HG02678 (cell line): ENCODE measurements at regions not wholly inside any gene's neighbourhood (a gene's known extent, or its start where the extent isn't known, plus 50 kb on each side); places are given as distances from the start of the nearest gene placed in this dataset.
"Not testable (repeated sequence)": the region's sequence is repeated elsewhere in the genome, so short reads cannot be mapped to it uniquely, and the experiment has no call there.

Experiments
- ATAC-seq: cut with Tn5 transposase; IDR thresholded peaks from one replicate; pipeline ENCODE4 v1.9.1; 2021; ENCODE audit warnings: mild to moderate bottlenecking, moderate library complexity; ENCODE audit not compliant: unreplicated experiment

DNA sequence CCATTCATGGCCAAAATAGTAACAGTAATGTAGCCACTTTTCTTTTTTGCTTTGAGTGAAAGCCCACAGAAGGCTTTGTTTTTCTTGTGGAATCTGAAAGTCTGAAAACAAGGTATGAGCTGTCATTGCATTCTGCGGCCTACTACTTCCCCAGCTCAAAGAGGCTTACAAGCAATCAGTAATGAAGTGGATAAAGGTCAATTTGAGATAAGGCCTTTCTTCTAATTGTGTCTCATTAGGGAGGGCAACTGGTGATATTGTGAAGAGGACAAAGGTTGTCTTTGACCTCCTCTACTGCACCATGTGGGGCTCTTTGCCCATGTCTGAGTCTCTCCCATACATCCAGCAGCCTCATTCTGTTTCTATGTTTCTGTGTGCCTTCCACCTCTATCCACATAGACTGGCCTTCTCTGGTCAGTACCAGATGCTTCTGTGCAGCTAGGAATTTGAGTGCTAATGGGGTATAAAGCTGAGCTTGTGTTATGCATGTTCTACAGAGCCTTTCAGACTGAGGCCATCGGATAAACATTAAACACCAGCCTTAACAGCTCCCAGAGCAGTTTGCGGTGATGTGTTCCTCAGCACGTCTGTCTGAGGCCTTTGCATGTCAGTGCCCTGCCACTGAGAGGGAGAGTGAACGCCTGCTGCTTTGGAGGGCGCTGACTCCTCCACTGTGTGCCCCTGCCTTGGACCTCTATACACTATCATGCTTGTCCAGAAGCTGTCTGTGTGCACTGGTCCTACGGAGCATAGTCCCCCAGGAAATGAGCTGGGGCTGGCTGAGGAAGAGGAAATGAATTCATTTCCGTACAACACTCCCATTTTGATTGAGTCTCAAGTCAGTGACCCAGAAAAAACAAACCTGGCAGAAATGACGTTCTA, 80.2 kb downstream of the SH2D1A start:
- no peak for ATAC-seq

DNA sequence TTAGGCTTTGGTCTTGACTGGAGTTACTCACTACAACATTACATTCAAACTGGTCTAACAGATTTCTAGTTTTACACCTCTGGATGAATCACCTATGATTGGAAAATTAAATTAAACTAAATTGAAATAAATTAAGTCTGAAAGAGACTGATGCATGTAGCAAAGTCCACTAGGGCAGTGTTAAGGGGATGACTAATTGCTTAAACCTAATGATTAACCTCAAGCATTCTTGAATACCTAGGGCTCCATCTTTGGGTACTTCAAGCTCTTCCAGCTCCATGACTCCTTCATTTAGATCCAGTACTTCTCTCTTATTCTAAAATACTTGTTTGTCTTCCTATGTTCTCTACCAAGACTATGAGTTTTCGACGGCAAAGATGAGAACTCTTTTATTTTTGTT, 86.8 kb downstream of the SH2D1A start:
- no peak for ATAC-seq

DNA sequence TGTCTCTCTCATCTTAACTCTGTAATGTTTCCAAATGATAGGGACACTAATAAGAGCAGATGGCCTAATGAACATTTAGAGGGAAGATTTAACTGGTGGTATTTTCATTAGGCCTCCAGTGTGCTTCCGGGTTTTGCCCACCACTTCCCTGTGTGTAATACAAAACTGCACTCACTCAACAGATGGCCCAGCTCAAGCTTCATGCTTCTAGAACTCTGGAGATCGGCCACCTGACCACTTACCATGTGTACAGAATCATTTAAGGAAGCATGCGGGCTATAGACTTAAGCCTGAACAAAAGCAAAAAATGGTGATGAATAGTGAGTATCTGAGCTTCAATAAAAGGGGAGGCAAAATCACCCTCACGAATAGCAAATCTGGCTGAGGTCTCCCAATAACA, 89.3 kb downstream of the SH2D1A start:
- no peak for ATAC-seq

DNA sequence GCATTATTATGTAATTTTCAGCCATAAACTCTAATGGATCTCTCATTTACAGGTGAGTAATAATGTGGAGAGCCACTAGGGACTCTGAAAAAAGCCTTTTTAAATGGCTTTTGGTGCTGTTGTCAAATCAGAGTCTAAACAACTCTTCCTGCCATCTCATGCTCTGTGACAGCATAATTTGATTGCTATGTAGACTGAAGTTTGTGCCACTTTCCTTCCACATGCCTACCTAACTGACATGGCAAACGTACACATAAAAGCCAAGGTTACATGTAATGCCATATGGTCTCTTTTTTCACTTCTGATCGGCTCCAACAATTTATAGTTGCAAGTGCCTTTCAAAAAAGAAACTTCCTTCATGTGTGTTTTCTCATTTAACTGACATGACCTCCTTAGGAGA, 94.3 kb downstream of the SH2D1A start:
- ATAC-seq: no peak

DNA sequence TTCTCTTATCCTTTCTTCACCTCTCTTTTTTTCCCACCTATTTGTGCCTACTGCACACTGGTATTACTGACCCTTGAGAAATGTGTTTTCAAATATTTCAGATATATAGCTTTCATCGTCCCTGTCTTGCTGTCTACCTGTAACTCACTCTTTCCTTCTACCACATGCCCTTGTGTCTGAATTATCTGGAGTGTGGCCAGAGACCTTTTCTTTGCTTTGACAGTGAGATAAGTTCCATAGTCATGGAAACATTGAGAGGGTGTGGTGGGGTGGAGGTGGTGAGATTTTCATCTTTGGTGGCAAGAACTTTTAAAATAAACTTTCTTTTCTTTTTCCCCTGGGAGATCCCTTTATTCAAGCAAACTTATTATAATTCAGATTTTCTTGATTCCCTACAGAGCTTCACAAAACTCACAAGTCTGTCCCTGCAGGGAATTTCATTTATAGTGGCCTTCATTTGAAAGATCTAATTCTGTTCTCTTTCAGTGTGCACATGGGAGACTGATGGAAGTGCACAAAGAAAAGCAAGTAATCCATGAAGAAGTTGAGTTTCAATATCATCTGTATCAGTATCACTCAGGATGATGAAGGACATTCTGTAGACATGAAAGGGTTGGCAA, 95.7 kb downstream of the SH2D1A start:
- no peak for ATAC-seq

DNA sequence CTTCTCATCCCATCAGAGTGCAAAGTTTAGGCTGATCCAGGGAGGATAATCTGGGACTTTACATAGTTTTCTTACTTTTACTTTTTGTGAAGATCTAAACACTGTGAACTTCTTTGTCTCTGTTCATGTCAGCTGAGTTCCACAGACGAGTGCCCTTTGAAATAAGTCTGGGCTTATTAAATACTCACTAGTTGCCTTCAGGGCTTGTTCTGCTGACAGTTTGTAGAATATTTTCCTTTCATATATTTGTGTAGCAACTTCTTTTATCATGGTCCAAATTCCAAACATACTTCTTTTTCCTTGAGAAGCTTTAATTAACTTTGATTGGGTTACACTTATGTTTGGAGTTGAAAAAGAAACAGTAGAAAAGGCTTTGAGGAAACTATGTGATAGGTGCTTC, 109.6 kb downstream of the SH2D1A start:
- ATAC-seq: no peak

DNA sequence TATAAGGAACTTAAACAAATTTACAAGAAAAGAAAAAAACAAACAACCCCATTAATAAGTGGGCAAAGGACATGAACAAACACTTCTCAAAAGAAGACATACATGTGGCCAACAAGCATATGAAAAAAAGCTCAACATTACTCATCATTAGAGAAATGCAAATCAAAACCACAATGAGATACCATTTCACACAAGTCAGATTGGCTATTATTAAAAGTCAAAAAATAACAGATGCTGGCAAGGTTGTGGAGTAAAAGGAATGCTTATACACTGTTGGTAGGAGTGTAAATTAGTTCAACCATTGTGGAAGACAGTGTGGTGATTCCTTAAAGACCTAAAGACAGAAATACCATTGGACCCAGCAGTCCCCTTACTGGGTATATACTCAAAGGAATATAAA, 113.5 kb downstream of the SH2D1A start:
- ATAC-seq: not testable (repeated sequence)

DNA sequence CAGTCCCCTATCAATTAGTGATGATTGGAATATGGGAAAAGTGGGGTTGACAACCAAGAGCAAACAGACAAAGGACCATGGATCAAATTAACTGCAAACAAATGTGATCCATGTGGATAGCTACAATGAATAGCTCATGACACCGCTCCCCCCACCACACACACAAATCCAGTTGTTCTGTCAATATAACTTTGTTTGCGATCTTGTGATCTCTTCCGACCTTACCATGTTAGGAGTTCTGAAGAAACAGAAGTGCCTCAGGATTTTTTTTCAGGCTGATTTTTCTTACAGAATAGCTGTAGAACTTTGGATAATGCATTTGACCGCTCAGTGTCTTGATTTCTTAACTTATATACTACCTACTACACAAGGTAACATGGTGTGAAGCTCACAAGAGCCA, 116.6 kb downstream of the SH2D1A start:
- ATAC-seq: no peak

DNA sequence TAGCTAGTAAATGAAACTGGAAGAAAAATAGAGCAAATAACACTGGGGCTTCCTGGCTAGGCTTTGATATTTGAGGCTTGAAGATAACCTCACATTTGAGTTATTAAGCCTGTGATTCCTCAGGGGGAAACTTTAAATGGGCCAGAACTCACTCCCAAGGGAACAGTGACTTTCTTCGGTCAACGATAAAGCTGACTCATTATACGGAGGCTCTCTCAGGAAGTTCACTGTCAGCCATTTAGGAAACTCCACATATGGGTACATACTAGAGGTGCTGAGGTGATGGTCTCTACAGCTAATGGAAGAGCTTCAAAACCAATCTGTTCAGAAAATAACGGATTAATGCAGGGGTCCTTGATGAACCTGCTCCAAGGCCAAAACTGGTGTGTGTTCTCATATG, 120.8 kb downstream of the SH2D1A start:
- no peak for ATAC-seq

DNA sequence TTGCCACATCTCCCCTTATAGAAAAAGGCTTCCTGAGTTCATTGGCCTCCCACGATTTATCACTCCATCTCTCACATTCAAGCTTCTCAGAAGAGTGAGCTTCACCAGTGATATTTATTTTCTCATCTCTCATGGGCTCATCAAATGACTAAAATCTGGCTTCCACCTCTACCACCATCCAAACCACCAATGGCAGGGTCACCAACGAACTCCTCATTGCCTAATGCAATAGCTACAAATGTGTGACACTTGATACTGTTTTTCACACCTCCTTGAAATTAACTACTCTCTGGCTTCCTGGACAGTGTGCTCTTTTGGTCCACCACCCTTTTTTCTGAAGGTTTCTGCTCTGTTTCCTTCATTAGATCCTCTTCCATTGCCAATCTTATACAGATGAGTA, 129.0 kb downstream of the SH2D1A start:
- no peak for ATAC-seq

DNA sequence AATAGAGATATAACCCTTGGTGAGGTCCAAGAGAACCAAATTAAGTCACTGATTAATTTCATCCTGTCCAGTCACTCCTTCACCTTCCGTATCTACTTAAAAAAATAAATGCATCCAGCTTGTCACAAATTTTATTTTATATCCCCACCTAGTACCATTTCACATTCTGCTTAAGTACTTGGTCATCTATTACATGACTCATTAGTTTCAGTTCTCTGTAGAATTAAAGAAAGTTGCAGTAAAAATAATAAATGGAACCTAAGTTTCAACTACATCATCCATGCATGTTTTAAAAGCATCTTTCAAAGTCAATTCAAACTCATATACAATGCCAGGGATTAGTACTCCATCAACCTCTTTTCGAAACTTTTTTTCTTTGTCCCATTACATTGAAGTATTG, 130.2 kb downstream of the SH2D1A start:
- no peak for ATAC-seq

DNA sequence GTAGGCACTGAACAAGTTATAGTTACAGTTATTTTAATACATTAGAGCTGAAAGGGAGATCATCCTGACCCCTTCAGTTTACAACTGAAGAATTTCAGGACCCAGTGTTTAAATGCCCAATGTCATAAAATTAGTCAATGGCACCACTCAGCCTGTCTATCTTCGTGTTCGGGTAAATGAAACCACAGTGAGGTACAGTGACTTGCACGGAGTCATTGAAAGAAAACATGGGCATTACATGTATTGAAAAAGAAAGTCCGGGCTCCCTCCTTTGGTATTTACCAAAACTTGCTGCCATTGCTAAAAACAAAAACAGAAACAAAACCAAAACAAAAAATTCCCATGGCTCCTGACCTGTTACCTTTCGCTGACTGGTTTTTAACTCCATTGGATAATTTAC, 131.7 kb downstream of the SH2D1A start:
- ATAC-seq: no peak

DNA sequence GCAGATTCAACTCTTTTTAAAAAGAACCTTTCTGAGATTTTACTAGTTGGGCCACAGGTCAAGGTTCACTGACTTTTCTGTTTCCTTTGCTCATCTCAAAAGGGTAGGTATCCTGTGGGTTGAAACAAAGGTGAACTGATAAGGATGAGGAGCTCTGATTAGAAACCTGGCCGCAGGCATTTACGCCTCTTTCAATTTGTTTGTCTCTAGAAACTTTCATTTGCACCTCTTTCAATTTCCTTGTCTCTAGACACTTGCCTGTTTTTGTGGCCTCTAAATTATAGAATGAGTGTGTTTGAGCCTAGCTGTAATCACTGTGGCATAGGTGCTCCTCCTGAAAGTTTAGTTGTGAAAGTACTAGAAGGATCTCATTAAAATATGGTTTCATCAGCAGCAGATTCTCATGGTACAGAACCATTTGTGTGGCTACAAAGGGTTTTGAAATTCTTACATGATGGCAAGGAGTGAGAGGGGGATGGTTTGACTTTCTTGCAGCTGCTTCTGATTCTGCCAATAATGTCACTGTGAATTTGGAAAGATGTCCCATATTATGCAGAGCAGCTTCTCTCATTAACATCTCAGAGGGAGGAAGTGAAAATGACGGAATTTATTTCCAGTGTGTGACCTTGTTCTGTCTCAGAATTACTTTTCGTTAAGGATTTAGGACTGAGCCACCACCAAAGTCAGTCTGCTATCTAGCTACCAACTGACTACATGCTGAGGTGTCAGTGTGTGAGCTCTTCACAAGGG, 142.2 kb downstream of the SH2D1A start:
- ATAC-seq: peak; percentile 74

DNA sequence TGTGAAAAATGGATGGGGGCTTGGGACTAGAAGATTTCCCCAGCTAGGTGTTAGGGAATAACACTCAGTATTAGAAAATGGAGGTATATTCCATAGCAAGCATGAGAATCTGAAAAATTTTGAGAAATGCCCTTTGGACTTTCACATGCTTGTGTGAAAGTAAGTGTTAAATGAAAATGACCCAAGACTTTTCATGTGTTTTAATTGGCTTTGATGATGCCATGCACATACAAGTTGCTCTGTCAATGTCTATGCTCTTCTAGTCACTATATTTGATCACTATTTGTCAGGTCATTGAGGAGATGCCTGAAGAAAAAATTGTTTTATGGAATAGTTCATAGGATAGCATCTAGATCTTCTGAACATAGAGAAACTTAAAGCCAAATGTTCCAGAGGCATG, 147.6 kb downstream of the SH2D1A start:
- ATAC-seq: no peak

DNA sequence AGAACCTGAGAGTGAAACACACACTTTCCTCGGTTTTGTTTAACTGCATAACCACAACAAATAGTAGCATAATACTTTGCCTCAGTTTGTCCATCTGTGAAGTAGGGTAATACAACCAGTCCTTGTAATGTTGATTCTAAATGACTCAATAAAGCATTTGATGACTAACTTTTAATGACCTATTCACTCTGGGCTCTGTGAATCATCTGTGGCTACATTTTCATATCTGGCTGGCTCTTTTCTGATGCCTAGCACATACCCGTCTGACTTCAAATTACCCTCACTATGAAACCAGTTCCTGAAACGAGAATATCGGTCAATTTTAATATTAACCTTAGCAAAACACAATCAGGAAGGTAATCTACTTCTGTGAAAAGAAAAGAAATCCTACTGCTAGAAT, 151.0 kb downstream of the SH2D1A start:
- ATAC-seq: no peak

DNA sequence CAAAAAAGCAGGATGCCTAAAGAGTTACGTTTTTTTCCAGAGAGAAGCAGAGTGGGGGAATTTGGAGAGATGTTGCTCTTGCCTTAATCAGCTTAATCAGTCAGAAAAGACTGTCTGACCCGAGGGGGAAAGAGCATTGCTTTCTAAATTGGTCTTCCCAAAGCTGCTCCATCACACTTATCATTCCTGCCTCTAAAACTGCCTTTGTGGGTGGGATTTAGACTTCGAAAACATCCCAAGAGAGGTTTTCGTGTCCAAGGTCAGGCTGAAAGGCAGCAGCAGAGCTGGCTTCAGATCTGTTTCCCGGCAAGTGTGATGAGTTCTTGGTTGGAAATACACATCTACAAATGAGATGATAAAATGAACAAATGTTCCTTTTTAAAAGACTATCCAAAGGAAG, 155.2 kb downstream of the SH2D1A start:
- ATAC-seq: no peak

DNA sequence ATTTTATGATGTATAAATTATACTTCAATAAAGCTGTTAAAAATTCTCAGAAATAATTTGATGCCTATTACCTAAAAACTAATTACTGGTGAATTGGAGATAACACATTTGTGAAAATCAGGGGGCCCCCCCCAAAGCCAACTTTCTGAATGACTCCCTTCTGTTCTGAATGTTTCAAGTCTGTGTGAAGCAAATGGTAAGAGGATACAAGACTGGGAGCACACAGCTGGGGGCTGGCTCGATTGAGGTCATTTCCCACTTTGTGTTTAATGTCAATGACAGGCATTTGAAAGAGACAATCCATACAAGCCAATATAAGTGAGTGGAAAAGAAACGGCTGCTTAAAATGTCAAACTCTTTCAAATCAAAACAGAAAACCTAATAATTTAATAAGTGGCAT, 155.8 kb downstream of the SH2D1A start:
- ATAC-seq: no peak

DNA sequence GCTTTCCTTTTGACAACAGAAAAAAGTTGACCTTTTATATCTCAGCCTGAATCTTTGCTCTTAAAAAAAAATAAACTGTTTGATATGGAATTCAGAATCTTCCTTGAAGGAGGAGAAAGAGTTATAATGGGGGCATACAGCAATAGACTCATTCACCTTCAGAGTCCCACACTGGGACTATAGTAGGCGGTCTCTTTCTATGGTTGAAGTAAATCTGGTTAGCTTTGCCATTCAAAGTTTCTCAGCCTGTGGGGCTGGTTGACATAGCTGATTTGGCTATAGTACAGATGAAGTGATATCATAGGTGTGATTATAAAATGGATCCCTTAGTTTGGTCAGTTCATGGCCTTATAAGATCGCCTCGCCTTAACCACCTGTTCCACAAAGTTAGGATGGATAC, 156.2 kb downstream of the SH2D1A start:
- no peak for ATAC-seq

DNA sequence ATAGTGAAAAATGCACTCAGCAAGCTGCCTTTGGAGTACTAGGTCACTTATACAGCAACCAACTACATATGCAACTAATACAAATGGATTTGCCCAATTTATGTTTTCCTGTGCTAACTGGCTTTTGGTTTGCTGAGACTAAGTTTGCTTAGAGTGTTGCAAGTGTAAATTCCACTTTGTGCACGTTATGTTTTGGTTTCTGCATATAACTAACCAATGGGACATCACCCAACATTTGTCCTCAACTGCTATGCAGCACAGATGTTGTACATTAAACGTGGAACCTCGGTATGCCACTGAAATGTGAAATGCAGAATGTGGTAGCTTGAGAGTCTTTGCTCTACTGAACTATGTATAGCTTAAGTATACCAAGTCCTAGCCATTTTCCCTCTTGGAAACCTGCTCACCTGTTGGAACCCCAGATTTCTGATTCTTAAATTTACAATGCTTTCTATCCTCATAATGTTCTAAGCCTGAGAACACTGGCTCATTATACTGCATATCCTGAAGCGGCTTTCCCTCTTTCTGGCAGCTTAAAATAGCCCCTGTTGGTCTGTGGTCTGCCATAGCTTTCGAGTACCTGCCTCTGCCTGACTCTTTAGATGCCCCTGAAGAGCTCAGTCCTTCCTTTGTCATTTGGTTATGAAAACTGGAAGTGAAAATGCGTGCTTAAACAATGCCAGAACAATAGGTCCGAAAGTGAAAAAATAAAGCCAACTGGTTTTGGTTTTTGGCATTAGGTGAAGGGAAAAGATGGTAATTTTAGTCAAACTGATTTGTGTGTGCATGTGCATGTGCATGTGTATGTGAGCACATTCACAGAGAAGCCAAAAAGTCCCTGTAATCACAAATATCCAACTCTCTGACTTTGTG, 158.0 kb downstream of the SH2D1A start:
- peak; percentile 85 for ATAC-seq

DNA sequence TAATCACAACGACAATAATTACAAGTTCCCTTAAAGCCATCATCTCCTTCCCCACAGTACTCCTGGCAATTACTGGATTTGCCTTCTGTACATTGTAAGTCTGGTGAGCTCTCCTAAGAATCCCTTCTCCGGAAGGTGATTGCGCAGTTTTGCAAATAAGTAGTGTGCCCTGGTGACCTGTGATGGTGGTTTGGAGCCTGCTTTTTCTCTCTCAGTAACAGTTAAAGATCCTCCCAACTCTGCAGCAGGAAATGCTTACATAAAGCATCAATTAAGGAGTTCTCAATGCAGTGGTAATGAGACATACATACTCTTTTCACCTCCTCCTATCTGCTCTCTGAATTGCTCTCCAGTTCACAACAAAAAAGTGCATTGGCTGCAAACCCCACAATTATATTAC, 159.7 kb downstream of the SH2D1A start:
- no peak for ATAC-seq

DNA sequence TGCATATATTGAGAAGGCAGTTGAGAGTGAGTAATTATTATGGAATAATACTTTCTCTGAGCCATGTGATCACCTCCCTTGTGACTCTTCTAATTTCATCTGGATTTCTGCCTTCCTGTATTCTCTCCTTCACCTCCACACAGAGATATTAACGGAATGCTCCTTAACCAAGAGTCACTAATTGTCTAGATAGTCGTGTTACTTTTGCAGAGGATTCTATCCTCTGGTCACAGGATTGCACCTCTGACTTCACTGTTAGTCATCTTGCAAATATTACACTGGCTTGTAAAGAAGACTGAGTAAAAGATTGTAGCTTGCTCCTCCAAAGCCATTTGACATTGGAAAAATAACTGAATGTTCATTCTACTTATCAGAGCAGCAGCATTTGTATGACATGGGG, 160.9 kb downstream of the SH2D1A start:
- no peak for ATAC-seq
